ENCODE measurements at regions not wholly inside any gene's neighbourhood (a gene's known extent, or its start where the extent isn't known, plus 50 kb on each side); places are given as distances from the start of the nearest gene placed in this dataset.

DNA sequence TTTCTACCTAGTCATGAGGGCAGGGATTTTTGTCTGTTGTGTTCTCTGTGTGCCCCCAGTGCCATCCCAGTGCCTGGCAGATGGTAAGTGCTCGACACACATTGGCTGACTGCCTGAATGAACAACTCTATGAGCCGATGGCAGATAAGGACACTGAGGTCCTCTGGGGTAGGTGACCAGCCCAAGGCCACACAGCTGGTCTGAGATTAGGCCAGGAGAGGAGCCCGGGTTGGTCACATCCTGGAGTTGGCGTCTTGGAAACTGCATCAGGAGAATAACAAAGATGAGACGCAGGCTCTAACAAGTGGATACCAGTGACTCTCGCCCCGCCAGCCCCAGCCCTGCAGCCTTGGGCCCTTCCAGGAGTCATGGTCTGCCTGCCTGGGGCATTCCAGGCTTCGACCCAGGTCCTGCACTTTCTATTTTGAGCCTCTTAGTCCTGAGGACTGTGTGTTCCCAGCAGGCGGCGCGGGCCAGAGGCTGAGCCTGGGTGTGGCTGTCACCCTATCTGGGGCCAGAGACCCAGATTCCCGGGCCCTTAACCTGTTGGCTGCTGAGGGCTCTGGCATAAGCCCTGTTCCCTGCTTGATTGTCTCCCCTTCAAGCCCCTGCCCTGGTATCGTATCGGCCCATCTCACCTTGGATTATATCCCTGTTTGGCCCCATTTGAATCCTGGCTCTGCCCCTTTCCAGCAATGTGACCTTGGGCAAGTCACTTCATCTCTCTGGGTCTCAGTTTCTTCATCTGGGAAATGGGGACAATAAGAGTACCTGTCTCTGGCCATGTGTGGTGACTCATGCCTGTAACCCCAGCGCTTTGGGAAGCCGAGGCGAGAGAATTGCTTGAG is 88.3 kb downstream of the CEBPB start (continued):
- 0 out of 2 replicates have a peak, but pooled peaks have one; percentile 27 for TF ChIP-seq AFF4 (CRISPR knock-in tag; IDR thresholded peaks at IDR 0.05)
- TF ChIP-seq JUNB (CRISPR knock-in tag; conservative IDR thresholded peaks at IDR 0.05) = no peak
- TF ChIP-seq ARID2 (IDR thresholded peaks at IDR 0.05) = no peak; the same call in 1 of the 2 replicates
- TF ChIP-seq SMAD4 (CRISPR knock-in tag; conservative IDR thresholded peaks at IDR 0.05) = peak; percentile 33; the same call in 1 of the 2 replicates
- TF ChIP-seq PHF20 (IDR thresholded peaks at IDR 0.05; ENCODE audit: partially characterized antibody) = peak; percentile 83
- no peak for TF ChIP-seq ZNF280A (IDR thresholded peaks at IDR 0.05; ENCODE audit: low read depth, partially characterized antibody)
- TF ChIP-seq RB1 (IDR thresholded peaks at IDR 0.05; ENCODE audit: low read depth) = peak; percentile 49; the same call in 1 of the 2 replicates

All from K562 (cell line).